ENCODE measurements at regions not wholly inside any gene's neighbourhood (a gene's known extent, or its start where the extent isn't known, plus 50 kb on each side); places are given as distances from the start of the nearest gene placed in this dataset.
"Not testable (repeated sequence)": the region's sequence is repeated elsewhere in the genome, so short reads cannot be mapped to it uniquely, and the experiment has no call there.

DNA sequence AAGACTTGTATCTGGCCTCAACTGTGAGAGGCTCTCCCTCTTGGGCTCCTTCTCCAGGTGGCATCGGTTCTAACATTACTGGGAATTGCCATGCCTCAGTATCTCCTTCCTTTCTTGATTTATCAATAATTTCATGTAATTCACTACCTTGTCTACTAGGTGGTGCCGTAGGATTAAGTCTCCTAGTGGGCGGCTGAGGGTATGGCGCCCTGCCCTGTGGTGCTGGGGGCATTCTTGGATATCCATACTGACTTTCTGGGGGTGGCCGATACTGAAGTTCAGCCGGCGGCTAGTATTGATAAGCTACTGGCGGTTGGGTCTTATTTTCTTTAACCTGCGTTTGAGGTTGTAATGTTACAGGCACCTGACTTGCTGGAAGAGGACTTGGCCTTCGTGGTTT lies 164.2 kb upstream of the TMPRSS15 start:
- ATAC-seq; H3K4me2 ChIP-seq (ENCODE audit: insufficient read depth, low read length); H2AFZ ChIP-seq (ENCODE audit: low read depth, low read length); H3K9me1 ChIP-seq (ENCODE audit: control insufficient read depth, insufficient read depth, low read length); H3K36me3 ChIP-seq (ENCODE audit: control insufficient read depth, insufficient read depth, low read length); H3K4me3 ChIP-seq; DNase-seq (ENCODE audit: extremely low read depth in 1 of 4, low spot score in 3 of 4); H3K4me1 ChIP-seq (replicated peaks in 1 of 2; ENCODE audit: control insufficient read depth in 2 of 2, insufficient read depth in 2 of 2, low read length in 2 of 2); BruUV-seq (replicated peaks); CTCF ChIA-PET (ENCODE audit: low intra/inter-chr PET ratio); H4K20me1 ChIP-seq (replicated peaks; ENCODE audit: control insufficient read depth, insufficient read depth, low read length); H3K9me3 ChIP-seq (replicated peaks; ENCODE audit: control insufficient read depth, insufficient read depth, low read depth, low read length); POLR2A ChIA-PET; H3K27ac ChIP-seq (ENCODE audit: extremely low read depth, low read depth, low read length); H3K9ac ChIP-seq (ENCODE audit: insufficient read depth in 1 of 2, low read depth in 2 of 2, low read length in 2 of 2); in situ Hi-C loops (cut with MboI); H3K79me2 ChIP-seq (ENCODE audit: control insufficient read depth, insufficient read depth, low read length); H3K27me3 ChIP-seq (ENCODE audit: control insufficient read depth in 2 of 2, insufficient read depth in 2 of 2, low read length in 2 of 2); FAIRE-seq; intact Hi-C loops (cut with micrococcal nuclease): not testable (repeated sequence)
- WGBS (ENCODE audit: insufficient coverage, low coverage, missing lambda C conversion rate), result 27% methylated on average over 6 of the region's 10 CpGs
- TF ChIP-seq, protein P1, sequence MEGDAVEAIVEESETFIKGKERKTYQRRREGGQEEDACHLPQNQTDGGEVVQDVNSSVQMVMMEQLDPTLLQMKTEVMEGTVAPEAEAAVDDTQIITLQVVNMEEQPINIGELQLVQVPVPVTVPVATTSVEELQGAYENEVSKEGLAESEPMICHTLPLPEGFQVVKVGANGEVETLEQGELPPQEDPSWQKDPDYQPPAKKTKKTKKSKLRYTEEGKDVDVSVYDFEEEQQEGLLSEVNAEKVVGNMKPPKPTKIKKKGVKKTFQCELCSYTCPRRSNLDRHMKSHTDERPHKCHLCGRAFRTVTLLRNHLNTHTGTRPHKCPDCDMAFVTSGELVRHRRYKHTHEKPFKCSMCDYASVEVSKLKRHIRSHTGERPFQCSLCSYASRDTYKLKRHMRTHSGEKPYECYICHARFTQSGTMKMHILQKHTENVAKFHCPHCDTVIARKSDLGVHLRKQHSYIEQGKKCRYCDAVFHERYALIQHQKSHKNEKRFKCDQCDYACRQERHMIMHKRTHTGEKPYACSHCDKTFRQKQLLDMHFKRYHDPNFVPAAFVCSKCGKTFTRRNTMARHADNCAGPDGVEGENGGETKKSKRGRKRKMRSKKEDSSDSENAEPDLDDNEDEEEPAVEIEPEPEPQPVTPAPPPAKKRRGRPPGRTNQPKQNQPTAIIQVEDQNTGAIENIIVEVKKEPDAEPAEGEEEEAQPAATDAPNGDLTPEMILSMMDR (IDR thresholded peaks at IDR 0.05 in 2 of 3, conservative IDR thresholded peaks at IDR 0.05 in 1 of 3; ENCODE audit: insufficient read depth in 2 of 3, low read depth in 1 of 3, low read length in 3 of 3), result peak in 2 of 3 experiments; percentile 14 to 59; a peak in 4 of 6 replicates

- H3K9me3 ChIP-seq (replicated peaks; ENCODE audit: control insufficient read depth, insufficient read depth, low read depth, low read length), result no peaks in the 10 kb centered on the region
- FAIRE-seq, result no peak
Measured at GRCh38 chr21:18588001-18588662, 184.5 kb upstream of the TMPRSS15 start.

More at GRCh38 chr21:18588001-18588662, 184.5 kb upstream of the TMPRSS15 start:
- Histone ChIP-seq H4K20me1 (replicated peaks; ENCODE audit: control insufficient read depth, insufficient read depth, low read length) (no peaks in the 10 kb centered on the region), H3K79me2 (ENCODE audit: control insufficient read depth, insufficient read depth, low read length) (no peaks in the 10 kb centered on the region), H3K27me3 (ENCODE audit: control insufficient read depth in 2 of 2, insufficient read depth in 2 of 2, low read length in 2 of 2) (no peaks in the 10 kb centered on the region), H3K36me3 (ENCODE audit: control insufficient read depth, insufficient read depth, low read length) (no peaks in the 10 kb centered on the region), H3K4me3 (no peak overlapping the region), H3K9ac (ENCODE audit: insufficient read depth in 1 of 2, low read depth in 2 of 2, low read length in 2 of 2) (no peak overlapping the region), H3K9me1 (ENCODE audit: control insufficient read depth, insufficient read depth, low read length) (no peaks in the 10 kb centered on the region), H3K4me1 (replicated peaks in 1 of 2; ENCODE audit: control insufficient read depth in 2 of 2, insufficient read depth in 2 of 2, low read length in 2 of 2) (no peaks in the 10 kb centered on the region), H3K4me2 (ENCODE audit: insufficient read depth, low read length) (no peak overlapping the region), H2AFZ (ENCODE audit: low read depth, low read length) (no peak overlapping the region), H3K27ac (ENCODE audit: extremely low read depth, low read depth, low read length) (no peak overlapping the region)
- ATAC-seq, result no peak
- no TSS peak for BruUV-seq (replicated peaks)
- WGBS (ENCODE audit: insufficient coverage, low coverage, missing lambda C conversion rate), result 20% methylated on average over 4 of the region's 4 CpGs
- intact Hi-C loops (cut with micrococcal nuclease), result no loop called here
- in situ Hi-C loops (cut with MboI), result no loop called here
- ChIA-PET POLR2A (interaction anchor here (0.6 kb wide), 1 partner anchor 12 kb away, joined by 3 read pairs; no protein-coding TSS in a partner anchor), CTCF (ENCODE audit: low intra/inter-chr PET ratio) (no interaction called here)
- no peak for DNase-seq (ENCODE audit: extremely low read depth in 1 of 4, low spot score in 3 of 4)
- TF ChIP-seq ZNF146 (CRISPR knock-in tag; IDR thresholded peaks at IDR 0.05; ENCODE audit: unreplicated experiment), result no peak
- no peak for TF ChIP-seq NR4A1 (CRISPR knock-in tag; IDR thresholded peaks at IDR 0.05)
- TF ChIP-seq NR4A1 (tag; IDR thresholded peaks at IDR 0.05), result no peak
- TF ChIP-seq RBM15 (IDR thresholded peaks at IDR 0.05; ENCODE audit: insufficient read depth, low read length), result no peak
- no peak for TF ChIP-seq BRD4 (IDR thresholded peaks at IDR 0.05)
- no peak for TF ChIP-seq NR0B1 (IDR thresholded peaks at IDR 0.05; ENCODE audit: partially characterized antibody)
- no peak for TF ChIP-seq RFX1 (IDR thresholded peaks at IDR 0.05)
- TF ChIP-seq CHD2 (IDR thresholded peaks at IDR 0.05; ENCODE audit: low read depth, low read length), result no peak

Data from K562 (cell line).